AG10803 (cell line): ENCODE measurements at regions not wholly inside any gene's neighbourhood (a gene's known extent, or its start where the extent isn't known, plus 50 kb on each side); places are given as distances from the start of the nearest gene placed in this dataset.

Experiments used
- DNase-seq: peaks from one replicate; pipeline ENCODE4 v3.0.0; 2010; ENCODE audit warnings: low read depth
- H3K4me3 ChIP-seq: 2 replicates; pipeline ENCODE4 v1.5.1; 2011; ENCODE audit warnings: mild to moderate bottlenecking, low read length, control low read depth
- TF ChIP-seq, protein P1 (sequence below): conservative IDR thresholded peaks from 2 replicates; pipeline ENCODE4 v1.5.1; 2011; ENCODE audit warnings: mild to moderate bottlenecking, low read length, control low read depth, inconsistent platforms

DNA sequence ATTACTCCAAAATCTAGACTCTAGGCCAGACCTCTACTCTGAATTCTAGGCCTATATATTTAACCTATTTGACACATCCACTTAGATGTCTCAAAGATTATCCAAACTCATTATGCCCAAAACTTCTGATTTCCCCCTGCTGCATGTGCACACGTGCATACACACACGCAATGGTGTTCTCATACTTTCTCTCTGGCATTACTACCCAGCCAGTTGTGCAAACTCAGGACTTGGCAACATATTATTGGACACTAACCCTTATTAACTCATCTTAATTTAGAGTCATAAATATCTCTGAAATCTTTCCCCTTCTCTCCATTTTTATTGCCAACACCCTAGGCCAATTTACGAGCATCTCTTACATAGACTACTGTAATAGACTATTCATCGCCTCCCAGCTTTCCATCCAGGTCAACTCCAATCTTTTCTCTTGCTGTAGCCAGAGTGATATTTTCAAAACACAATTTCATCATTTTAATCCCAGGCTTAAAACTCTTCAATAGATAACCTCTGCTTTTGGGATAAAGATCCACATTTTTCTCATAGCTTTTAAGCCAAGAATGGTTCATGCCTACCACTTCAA lies 141.2 kb upstream of the VLDLR start:
- H3K4me3 ChIP-seq, result no peak overlapping the region
- no peak for DNase-seq
- TF ChIP-seq, protein P1, sequence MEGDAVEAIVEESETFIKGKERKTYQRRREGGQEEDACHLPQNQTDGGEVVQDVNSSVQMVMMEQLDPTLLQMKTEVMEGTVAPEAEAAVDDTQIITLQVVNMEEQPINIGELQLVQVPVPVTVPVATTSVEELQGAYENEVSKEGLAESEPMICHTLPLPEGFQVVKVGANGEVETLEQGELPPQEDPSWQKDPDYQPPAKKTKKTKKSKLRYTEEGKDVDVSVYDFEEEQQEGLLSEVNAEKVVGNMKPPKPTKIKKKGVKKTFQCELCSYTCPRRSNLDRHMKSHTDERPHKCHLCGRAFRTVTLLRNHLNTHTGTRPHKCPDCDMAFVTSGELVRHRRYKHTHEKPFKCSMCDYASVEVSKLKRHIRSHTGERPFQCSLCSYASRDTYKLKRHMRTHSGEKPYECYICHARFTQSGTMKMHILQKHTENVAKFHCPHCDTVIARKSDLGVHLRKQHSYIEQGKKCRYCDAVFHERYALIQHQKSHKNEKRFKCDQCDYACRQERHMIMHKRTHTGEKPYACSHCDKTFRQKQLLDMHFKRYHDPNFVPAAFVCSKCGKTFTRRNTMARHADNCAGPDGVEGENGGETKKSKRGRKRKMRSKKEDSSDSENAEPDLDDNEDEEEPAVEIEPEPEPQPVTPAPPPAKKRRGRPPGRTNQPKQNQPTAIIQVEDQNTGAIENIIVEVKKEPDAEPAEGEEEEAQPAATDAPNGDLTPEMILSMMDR, result no peak

DNA sequence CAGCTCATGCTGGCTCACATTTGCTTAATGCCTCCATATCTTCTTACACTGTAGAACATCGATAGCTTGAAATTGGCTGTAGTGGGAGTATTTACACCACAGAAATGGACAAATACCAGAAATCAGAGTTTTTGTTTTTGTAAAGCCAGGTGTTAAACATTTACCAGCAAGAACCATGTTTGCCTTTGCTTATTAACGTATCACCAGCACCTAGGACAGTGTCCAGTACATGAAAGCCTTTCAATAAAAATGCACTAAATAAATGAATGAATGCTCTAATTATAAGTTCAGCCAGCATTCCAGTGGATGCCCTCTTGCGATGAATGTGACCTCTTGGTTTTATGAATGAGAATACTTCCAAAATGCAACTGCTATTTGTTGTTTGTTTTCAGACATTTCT lies 140.4 kb upstream of the VLDLR start:
- TF ChIP-seq, protein P1, result no peak
- no peak overlapping the region for H3K4me3 ChIP-seq
- no peak for DNase-seq

DNA sequence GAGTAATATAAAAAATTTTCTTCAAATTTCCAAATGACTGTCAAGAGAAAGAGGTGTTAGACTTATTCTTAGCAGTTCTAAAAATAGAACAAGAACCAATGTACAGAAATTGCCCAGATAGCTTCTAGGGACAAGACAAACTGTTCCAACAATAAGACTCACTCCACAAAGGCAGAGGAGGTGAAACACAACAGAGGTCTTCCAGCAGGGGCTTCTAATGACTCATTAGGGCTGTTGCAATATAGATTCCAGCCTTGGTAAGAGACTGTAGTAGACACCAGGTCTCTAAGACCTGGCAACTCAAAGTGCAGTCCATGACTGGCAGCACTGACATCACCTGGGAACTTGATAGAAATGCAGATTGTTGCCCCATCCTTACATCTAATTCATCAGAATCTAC lies 134.6 kb upstream of the VLDLR start:
- TF ChIP-seq, protein P1, result no peak
- DNase-seq, result no peak
- no peak overlapping the region for H3K4me3 ChIP-seq

DNA sequence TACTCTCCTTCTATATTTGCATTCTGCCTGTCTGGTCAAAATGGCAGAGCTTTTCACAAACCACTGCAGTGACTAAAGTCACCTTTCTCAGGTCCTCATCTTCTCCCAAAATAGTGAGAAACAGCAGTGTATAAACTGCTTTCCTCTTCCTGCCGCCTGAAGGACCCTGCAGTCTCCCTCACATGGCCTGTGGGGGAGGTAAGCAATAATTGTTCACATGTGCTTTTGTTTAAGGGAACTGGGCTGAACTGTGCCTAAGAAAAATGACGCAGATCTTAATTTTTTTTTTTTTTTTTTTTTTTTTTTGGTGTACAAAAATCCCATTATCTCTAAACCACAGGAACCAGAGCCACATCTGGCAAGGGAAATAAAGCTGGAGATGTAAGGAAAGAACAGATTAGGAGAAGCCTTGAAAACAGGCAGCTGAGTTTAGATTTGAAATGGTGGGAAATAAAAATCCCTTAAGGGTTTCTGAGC lies 131.7 kb upstream of the VLDLR start:
- TF ChIP-seq, protein P1, result no peak
- no peak overlapping the region for H3K4me3 ChIP-seq
- DNase-seq, result peak; percentile 83

DNA sequence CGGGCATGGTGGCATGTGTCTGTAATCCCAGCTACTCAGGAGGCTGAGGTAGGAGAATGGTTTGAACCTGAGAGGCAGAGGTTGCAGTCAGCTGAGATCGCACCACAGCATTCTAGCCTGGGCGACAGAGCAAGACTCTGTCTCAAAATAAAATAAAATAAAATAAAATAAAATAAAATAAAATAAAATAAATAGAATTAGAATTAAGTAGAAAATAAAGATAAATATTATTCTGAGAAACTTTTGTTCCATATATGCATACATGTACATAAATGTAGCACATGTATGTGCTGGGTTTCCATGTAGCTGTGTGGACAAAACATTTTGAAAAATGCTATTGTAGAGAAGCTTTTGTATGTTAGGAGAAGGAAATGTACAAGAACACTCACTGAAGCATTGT lies 129.4 kb upstream of the VLDLR start:
- H3K4me3 ChIP-seq, result no peak overlapping the region
- TF ChIP-seq, protein P1, result no peak
- no peak for DNase-seq

DNA sequence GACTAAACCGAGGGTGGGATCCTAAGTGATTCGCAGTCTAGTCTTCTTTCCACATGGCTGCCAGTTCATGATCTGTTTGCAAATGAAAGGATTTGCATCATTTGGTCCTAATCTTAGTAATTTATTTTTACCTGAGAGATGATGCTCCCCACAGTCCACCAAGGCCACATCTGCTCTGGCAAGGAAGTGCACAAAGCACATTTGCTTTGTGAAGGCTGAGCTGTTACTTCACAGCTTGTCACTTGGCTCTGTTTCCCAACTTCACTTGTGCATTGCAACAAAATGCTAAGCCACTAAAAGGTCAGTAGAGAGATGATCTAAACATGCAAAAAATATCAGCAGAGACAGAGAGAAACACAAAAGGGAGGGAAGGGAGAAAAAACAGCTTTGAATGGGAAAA lies 128.5 kb upstream of the VLDLR start:
- TF ChIP-seq, protein P1, result no peak
- peak; percentile 43 for DNase-seq

DNA sequence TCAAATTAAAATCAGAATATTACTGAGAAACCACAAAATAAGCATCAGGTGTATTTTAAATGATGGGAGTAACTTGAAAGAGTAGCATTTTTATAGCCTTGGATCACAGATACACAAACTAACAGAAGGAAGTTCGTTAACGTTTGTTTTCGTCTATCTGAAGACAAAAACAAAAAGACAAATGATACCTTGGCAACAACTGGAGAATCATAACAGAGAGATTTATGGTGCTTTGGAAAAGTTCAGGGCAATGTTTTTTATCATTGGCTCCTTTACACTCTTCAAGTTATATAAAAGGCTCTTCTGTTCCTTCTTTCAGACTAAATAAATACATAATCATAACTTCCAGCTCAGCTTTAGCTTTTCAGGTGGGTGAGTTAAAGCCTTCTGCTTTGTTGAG lies 128.1 kb upstream of the VLDLR start:
- no peak overlapping the region for H3K4me3 ChIP-seq
- no peak for DNase-seq
- TF ChIP-seq, protein P1, result no peak

More for the DNA sequence above, 128.5 kb upstream of the VLDLR start:
- H3K4me3 ChIP-seq, result no peak overlapping the region
